HepG2 (cell line): ENCODE measurements at regions not wholly inside any gene's neighbourhood (a gene's known extent, or its start where the extent isn't known, plus 50 kb on each side); places are given as distances from the start of the nearest gene placed in this dataset.

Experiments used
- ATAC-seq: fragments of 200-7000 bp; cut with Tn5 transposase; 3 replicates; pipeline ENCODE4 v1.9.1; 2020; ENCODE audit warnings: mild to moderate bottlenecking, moderate library complexity
- BruUV-seq: library from RNA; stranded (reverse); fragments of 400-500 nt; replicated peaks from 2 replicates; lab custom pipeline; 2021; lab: Mats Ljungman, UMichigan
- CTCF ChIA-PET: fragments of 300-600 bp; formaldehyde crosslinking; extraction: SDS; loops from one replicate; lab custom pipeline; 2021; ENCODE audit warnings: low total read pairs, inconsistent platforms, low intra/inter-chr PET ratio; lab: Yijun Ruan, JAX
- POLR2A ChIA-PET: fragments of 350-600 bp; sonication (Branson Sonifier 250); formaldehyde crosslinking; loops from one replicate; lab custom pipeline; 2020; ENCODE audit warnings: antibody characterized with exemption, inconsistent platforms; lab: Yijun Ruan, JAX
- DNase-seq: peaks from one replicate; pipeline ENCODE4 v3.0.0-alpha.2; 2015; ENCODE audit warnings: low spot score
- FAIRE-seq: peaks from 3 replicates; lab custom pipeline; 2011; peaks lifted over from hg19 to GRCh38; lab: Jason Lieb, UNC
- H2AFZ ChIP-seq: one replicate; pipeline ENCODE4 v1.6.1; 2011; ENCODE audit warnings: low read length, inconsistent platforms
- H3K27ac ChIP-seq: fragments of 300-600 bp; 3 replicates; pipeline ENCODE4 v1.8.0; 2011; ENCODE audit warnings: mixed run types, mild to moderate bottlenecking, mixed read lengths, low read length, inconsistent platforms; ENCODE audit not compliant: insufficient read depth; ENCODE audit errors: extremely low read length
- H3K27me3 ChIP-seq, 2 experiments: fragments of 200-600 bp in 1 of 2; 2 replicates in 1 of 2; 3 replicates in 1 of 2; pipeline versions ENCODE4 v1.6.0 to v1.8.0; 2011; ENCODE audit warnings: low read length in 2 of 2, mild to moderate bottlenecking in 2 of 2, moderate library complexity in 2 of 2, inconsistent platforms in 1 of 2; ENCODE audit not compliant: insufficient read depth in 2 of 2, control insufficient read depth in 1 of 2
- H3K36me3 ChIP-seq, 2 experiments: fragments of 200-600 bp in 1 of 2; replicated peaks in 1 of 2; 2 replicates in 1 of 2; 3 replicates in 1 of 2; pipeline versions ENCODE4 v1.5.1 to v1.8.0; 2011; ENCODE audit warnings: low read length in 2 of 2, inconsistent platforms in 1 of 2; ENCODE audit not compliant: insufficient read depth in 2 of 2, control insufficient read depth in 1 of 2
- H3K4me1 ChIP-seq: 2 replicates; pipeline ENCODE4 v1.5.1; 2012; ENCODE audit warnings: low read length, inconsistent platforms; ENCODE audit not compliant: insufficient read depth
- H3K4me2 ChIP-seq: 2 replicates; pipeline ENCODE4 v1.6.0; 2011; ENCODE audit warnings: low read depth, low read length, inconsistent platforms
- H3K4me3 ChIP-seq, 3 experiments: fragments of 200-600 bp in 1 of 3; sonication (generic), shearing (Covaris generic) in 1 of 3; replicated peaks in 1 of 3; 2 replicates each; pipeline ENCODE4 v1.5.1; 2011 to 2016; ENCODE audit warnings: low read length in 3 of 3, inconsistent platforms in 2 of 3, low read depth in 2 of 3, mild to moderate bottlenecking in 2 of 3, control low read depth in 1 of 3, mixed read lengths in 1 of 3; ENCODE audit not compliant: insufficient read depth in 1 of 3
- H3K79me2 ChIP-seq: one replicate; pipeline ENCODE4 v1.6.1; 2011; ENCODE audit warnings: low read length, inconsistent platforms; ENCODE audit not compliant: insufficient read depth
- H3K9ac ChIP-seq: 2 replicates; pipeline ENCODE4 v1.6.0; 2011; ENCODE audit warnings: mild to moderate bottlenecking, low read depth, low read length, inconsistent platforms; ENCODE audit not compliant: insufficient read depth
- H3K9me3 ChIP-seq: 2 replicates; pipeline ENCODE4 v1.5.1; 2012; ENCODE audit warnings: mild to moderate bottlenecking, low read length
- H4K20me1 ChIP-seq: 2 replicates; pipeline ENCODE4 v1.6.0; 2011; ENCODE audit warnings: inconsistent platforms, mild to moderate bottlenecking, low read length, moderate library complexity; ENCODE audit not compliant: insufficient read depth
- CAMTA2 ChIP-seq: sonication (generic); formaldehyde crosslinking; IDR thresholded peaks from 2 replicates; pipeline ENCODE4 v1.4.0; 2020; ENCODE audit warnings: mild to moderate bottlenecking, missing genetic modification reagents, borderline replicate concordance
- JUN ChIP-seq: sonication (generic); formaldehyde crosslinking; IDR thresholded peaks from 2 replicates; pipeline ENCODE4 v1.4.0; 2020; ENCODE audit warnings: mild to moderate bottlenecking, missing genetic modification reagents
- KLF9 ChIP-seq: IDR thresholded peaks from 2 replicates; pipeline ENCODE4 v1.6.1; 2016; ENCODE audit warnings: low read depth
- NFE2L1 ChIP-seq: sonication (generic); formaldehyde crosslinking; IDR thresholded peaks from 2 replicates; pipeline ENCODE4 v1.4.0; 2020; ENCODE audit warnings: missing genetic modification reagents, mild to moderate bottlenecking, borderline replicate concordance
- PITX1 ChIP-seq: sonication (generic); formaldehyde crosslinking; IDR thresholded peaks from 2 replicates; pipeline ENCODE4 v1.5.1; 2020; ENCODE audit warnings: mild to moderate bottlenecking, missing genetic modification reagents
- PRDM10 ChIP-seq: sonication (generic); formaldehyde crosslinking; IDR thresholded peaks from 2 replicates; pipeline ENCODE4 v1.4.0; 2020; ENCODE audit warnings: low read depth, missing genetic modification reagents
- ZNF124 ChIP-seq: sonication (generic); formaldehyde crosslinking; IDR thresholded peaks from 2 replicates; pipeline ENCODE4 v1.4.0; 2020; ENCODE audit warnings: missing genetic modification reagents
- ZNF207 ChIP-seq: fragments of 450-650 bp; IDR thresholded peaks from 2 replicates; pipeline ENCODE4 v1.6.1; 2016; ENCODE audit warnings: antibody characterized with exemption, borderline replicate concordance
- ZNF343 ChIP-seq: sonication (generic); formaldehyde crosslinking; IDR thresholded peaks from 2 replicates; pipeline ENCODE4 v1.4.0; 2020; ENCODE audit warnings: mild to moderate bottlenecking, missing genetic modification reagents
- ZNF432 ChIP-seq: sonication (generic); formaldehyde crosslinking; IDR thresholded peaks from 2 replicates; pipeline ENCODE4 v1.5.0; 2020; ENCODE audit warnings: missing genetic modification reagents, mild to moderate bottlenecking, borderline replicate concordance
- ZNF768 ChIP-seq: sonication (generic); formaldehyde crosslinking; IDR thresholded peaks from 2 replicates; pipeline ENCODE4 v1.4.0; 2020; ENCODE audit warnings: missing genetic modification reagents
- ZSCAN31 ChIP-seq: sonication (generic); formaldehyde crosslinking; IDR thresholded peaks from 2 replicates; pipeline ENCODE4 v1.5.0; 2020; ENCODE audit warnings: low read depth, mild to moderate bottlenecking, missing genetic modification reagents
- in situ Hi-C: cut with HindIII; loops from 2 replicates; pipeline ENCODE4 v1.10.0; 2017; ENCODE audit warnings: low pct_unique_long_range_greater_than_20kb; ENCODE audit not compliant: extremely low pct_ligation_motif_present
- intact Hi-C: fragments of 100-400 bp; cut with micrococcal nuclease; formaldehyde crosslinking; loops from one replicate; pipeline ENCODE4 v1.10.0; 2022; ENCODE audit not compliant: unreplicated experiment
- TF ChIP-seq, protein P1 (sequence below): IDR thresholded peaks from 2 replicates; pipeline ENCODE4 v1.4.0; 2020; ENCODE audit warnings: mild to moderate bottlenecking, missing genetic modification reagents
- TF ChIP-seq, protein P2 (sequence below): IDR thresholded peaks from 2 replicates; pipeline ENCODE4 v1.6.1; 2012; ENCODE audit warnings: inconsistent platforms
- TF ChIP-seq, protein P3 (sequence below): sonication (generic); formaldehyde crosslinking; IDR thresholded peaks from 2 replicates; pipeline ENCODE4 v1.5.0; 2020; ENCODE audit warnings: mild to moderate bottlenecking, missing genetic modification reagents

GRCh38 chr13:104784891-104785290, 1718.7 kb upstream of the SLC10A2 start:
- Histone ChIP-seq H4K20me1 (no peaks in the 10 kb centered on the region), H3K36me3 (no peaks in the 10 kb centered on the region), H3K79me2 (no peaks in the 10 kb centered on the region), H3K27me3 (no peaks in the 10 kb centered on the region), H3K9ac (no peak overlapping the region), H3K4me3 (no peak overlapping the region), H3K4me2 (no peak overlapping the region), H2AFZ (no peak overlapping the region), H3K27ac (no peak overlapping the region), H3K9me3 (peaks cover 38% of the 10 kb centered on the region), H3K4me1 (no peaks in the 10 kb centered on the region)
- FAIRE-seq (no peak), DNase-seq (no peak), ATAC-seq (no peak)
- no TSS peak for BruUV-seq
- TF ChIP-seq KLF9 (CRISPR knock-in tag): no peak
- no peak for TF ChIP-seq ZNF432 (CRISPR knock-in tag)
- no peak for TF ChIP-seq JUN (CRISPR knock-in tag)
- no peak for TF ChIP-seq PRDM10
- no peak for TF ChIP-seq ZNF207
- TF ChIP-seq NFE2L1 (CRISPR knock-in tag): no peak
- no peak for TF ChIP-seq ZSCAN31 (CRISPR knock-in tag)
- TF ChIP-seq ZNF124: no peak
- TF ChIP-seq, protein P1, sequence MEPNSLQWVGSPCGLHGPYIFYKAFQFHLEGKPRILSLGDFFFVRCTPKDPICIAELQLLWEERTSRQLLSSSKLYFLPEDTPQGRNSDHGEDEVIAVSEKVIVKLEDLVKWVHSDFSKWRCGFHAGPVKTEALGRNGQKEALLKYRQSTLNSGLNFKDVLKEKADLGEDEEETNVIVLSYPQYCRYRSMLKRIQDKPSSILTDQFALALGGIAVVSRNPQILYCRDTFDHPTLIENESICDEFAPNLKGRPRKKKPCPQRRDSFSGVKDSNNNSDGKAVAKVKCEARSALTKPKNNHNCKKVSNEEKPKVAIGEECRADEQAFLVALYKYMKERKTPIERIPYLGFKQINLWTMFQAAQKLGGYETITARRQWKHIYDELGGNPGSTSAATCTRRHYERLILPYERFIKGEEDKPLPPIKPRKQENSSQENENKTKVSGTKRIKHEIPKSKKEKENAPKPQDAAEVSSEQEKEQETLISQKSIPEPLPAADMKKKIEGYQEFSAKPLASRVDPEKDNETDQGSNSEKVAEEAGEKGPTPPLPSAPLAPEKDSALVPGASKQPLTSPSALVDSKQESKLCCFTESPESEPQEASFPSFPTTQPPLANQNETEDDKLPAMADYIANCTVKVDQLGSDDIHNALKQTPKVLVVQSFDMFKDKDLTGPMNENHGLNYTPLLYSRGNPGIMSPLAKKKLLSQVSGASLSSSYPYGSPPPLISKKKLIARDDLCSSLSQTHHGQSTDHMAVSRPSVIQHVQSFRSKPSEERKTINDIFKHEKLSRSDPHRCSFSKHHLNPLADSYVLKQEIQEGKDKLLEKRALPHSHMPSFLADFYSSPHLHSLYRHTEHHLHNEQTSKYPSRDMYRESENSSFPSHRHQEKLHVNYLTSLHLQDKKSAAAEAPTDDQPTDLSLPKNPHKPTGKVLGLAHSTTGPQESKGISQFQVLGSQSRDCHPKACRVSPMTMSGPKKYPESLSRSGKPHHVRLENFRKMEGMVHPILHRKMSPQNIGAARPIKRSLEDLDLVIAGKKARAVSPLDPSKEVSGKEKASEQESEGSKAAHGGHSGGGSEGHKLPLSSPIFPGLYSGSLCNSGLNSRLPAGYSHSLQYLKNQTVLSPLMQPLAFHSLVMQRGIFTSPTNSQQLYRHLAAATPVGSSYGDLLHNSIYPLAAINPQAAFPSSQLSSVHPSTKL (CRISPR knock-in tag): no peak
- no peak for TF ChIP-seq PITX1 (CRISPR knock-in tag)
- TF ChIP-seq, protein P2, sequence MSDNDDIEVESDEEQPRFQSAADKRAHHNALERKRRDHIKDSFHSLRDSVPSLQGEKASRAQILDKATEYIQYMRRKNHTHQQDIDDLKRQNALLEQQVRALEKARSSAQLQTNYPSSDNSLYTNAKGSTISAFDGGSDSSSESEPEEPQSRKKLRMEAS: no peak
- TF ChIP-seq, protein P3, sequence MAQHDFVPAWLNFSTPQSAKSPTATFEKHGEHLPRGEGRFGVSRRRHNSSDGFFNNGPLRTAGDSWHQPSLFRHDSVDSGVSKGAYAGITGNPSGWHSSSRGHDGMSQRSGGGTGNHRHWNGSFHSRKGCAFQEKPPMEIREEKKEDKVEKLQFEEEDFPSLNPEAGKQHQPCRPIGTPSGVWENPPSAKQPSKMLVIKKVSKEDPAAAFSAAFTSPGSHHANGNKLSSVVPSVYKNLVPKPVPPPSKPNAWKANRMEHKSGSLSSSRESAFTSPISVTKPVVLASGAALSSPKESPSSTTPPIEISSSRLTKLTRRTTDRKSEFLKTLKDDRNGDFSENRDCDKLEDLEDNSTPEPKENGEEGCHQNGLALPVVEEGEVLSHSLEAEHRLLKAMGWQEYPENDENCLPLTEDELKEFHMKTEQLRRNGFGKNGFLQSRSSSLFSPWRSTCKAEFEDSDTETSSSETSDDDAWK: no peak
- TF ChIP-seq CAMTA2 (CRISPR knock-in tag): no peak
- TF ChIP-seq ZNF768: no peak
- no peak for TF ChIP-seq ZNF343 (CRISPR knock-in tag)
- ChIA-PET POLR2A (no interaction called here), CTCF (no interaction called here)
- in situ Hi-C loops (no loop called here), intact Hi-C loops (no loop called here)
